ENCODE measurements at regions not wholly inside any gene's neighbourhood (a gene's known extent, or its start where the extent isn't known, plus 50 kb on each side); places are given as distances from the start of the nearest gene placed in this dataset.

DNA sequence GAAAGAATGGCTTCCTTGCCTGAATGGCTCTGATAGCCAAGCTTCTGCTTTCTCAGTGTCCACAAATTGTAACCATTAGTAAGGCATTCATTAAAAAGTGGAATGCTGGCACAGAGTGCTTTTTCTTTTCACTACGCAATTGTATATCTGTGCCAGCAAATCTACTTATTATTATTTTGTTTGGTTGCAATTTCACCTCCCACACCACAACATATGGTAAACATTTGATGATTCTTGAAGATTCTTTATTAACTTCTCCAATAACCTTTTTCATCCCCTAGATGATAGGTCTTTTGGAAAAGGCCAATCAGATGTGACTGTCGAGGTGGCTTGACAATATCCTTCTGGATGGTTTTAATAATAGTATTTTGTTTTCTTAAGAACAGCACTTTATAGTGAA is 234.1 kb downstream of the TMEM38B start:
- no peak for DNase-seq

GRCh38 chr9:105930011-105930627 is 235.8 kb downstream of the TMEM38B start:
- no peak for DNase-seq

GRCh38 chr9:105932276-105932675 is 237.9 kb downstream of the TMEM38B start:
- DNase-seq: no peak

DNA sequence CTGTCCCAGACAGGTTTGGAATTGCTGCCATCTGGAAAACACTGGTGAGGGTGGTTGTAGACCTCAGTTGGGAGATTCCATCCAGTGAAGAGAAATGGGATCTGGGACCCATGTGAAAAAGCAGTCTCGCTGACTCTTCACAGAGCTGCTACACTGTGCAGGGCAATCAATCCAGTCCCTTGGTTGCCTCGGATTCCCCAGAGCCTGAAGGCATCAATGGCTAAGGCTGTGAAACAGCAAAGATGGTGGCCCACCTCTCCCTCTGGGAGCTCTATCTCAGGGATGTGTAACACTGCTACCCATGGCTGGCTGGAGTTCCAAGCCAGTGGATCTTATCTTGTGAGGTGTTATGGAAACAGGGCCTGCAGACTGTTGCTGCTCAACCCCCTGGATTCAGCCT is 256.1 kb downstream of the TMEM38B start:
- no peak for DNase-seq

GRCh38 chr9:105950894-105951293 is 256.6 kb downstream of the TMEM38B start:
- no peak for DNase-seq

DNA sequence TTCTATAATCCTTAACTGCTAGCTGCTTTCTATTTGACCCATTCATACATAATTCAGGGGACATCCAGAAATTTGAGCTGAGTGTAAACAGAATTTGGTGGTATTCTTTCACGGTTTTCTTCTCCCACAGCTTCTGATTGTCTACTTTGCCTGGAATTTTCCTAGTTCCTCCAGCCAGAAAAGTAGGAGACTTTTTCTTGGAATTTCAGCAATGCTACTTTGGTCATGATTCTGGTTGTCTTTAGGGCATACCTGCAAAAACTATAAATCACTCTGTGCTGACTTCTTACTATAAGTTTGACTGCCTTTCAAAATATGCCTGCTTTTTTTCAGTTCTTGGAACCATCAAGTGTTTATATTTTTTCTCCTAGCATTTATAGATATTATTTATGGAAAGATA is 260.2 kb downstream of the TMEM38B start:
- DNase-seq: no peak

DNA sequence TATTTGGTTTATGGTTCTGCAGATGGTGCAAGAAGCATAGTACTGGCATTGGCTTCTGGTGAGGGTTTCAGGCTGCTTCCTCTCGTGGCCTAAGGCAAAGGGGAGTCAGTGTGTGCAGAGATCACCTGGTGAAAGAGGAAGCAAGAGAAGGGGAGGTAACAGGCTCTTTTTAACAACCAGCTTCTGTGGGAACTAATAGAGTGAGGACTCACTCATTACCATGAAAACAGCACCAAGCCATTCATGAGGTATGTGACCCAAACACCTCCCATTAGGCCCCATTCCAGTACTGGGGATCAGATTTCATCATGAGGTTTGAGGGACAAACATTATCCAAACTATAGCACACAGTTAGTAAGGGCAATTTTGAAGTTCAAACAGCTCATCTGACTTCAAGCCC is 263.5 kb downstream of the TMEM38B start:
- no peak for DNase-seq

- DNase-seq: no peak
Observed at GRCh38 chr9:105958587-105958986, 264.2 kb downstream of the TMEM38B start.

DNA sequence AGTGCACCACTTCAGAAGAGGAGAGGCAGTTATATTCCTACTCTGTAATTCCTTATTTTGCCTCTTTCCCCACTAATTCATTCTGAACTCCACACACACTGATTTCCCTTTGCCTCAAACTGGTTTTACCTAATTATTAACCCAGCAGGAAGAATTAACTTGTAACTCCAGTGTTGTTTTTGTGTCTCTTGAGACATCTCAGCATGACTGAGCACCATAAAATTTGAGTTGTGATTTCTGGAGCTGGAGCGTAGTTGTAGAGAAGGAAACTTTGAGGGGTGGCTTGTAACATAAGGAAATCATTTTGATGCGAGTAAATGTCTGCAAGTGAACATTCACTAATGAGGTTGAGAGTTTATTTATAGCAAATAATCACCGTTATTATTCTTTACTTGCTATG is 265.2 kb downstream of the TMEM38B start:
- DNase-seq: no peak

GRCh38 chr9:105963343-105964099 is 269.2 kb downstream of the TMEM38B start:
- no peak for DNase-seq

DNA sequence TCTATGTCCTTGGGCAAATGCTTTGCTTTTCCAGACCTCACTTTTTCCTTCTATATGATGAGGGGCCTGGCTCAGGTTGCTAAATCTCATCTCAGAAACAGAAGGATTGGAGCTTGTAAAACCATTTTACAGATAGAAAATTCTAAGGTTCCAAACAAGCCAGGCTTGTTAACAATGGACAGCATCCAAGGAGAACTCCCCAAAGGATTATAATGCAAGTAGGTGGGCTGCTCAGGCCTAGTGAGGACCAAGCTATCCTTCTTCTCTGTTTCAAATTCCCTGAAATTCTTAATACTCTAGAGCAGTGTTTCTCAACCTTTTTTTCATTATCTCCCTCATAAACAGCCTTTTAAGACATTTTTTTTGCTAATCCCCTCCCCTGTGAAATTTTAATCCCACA is 269.8 kb downstream of the TMEM38B start:
- no peak for DNase-seq

- no peak for DNase-seq
Observed at GRCh38 chr9:105966834-105967233, 272.5 kb downstream of the TMEM38B start.

DNA sequence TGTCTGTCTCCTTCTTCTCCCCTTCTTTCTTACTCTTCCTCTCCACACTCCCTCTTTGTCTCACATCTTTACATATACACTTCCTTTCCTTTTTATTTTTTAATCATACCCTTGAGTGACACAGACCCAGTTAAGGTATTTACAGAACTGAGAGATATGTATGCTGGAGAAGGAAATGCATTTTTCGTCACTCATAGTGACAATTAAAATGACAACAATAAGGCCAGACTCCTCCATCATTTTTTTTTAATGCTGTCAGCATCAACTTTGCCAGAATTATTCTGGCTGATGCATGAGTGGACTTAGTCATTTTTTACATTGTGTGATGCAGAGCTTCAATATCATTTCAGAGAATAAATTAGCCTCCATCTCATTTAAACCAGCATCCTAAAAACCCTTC is 272.9 kb downstream of the TMEM38B start:
- DNase-seq: no peak

DNA sequence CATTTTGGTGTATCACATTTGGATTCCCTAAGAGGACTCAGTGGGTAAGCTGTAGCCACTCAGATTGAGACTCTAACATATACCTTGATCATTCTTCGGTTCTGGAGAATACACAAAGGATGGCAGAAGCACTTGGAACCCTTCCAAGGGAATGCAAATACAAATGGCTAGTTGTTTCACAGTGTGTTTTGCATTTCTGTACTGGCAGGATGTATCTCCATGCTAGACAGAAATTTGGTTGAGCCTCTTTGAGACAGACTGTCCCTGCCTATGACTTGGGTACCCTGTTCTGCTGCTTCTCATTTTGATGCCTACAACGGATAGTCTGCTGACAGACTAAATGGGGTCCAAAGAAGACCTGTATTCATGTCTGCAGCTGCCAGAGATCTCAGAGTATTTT is 273.5 kb downstream of the TMEM38B start:
- DNase-seq: no peak

DNA sequence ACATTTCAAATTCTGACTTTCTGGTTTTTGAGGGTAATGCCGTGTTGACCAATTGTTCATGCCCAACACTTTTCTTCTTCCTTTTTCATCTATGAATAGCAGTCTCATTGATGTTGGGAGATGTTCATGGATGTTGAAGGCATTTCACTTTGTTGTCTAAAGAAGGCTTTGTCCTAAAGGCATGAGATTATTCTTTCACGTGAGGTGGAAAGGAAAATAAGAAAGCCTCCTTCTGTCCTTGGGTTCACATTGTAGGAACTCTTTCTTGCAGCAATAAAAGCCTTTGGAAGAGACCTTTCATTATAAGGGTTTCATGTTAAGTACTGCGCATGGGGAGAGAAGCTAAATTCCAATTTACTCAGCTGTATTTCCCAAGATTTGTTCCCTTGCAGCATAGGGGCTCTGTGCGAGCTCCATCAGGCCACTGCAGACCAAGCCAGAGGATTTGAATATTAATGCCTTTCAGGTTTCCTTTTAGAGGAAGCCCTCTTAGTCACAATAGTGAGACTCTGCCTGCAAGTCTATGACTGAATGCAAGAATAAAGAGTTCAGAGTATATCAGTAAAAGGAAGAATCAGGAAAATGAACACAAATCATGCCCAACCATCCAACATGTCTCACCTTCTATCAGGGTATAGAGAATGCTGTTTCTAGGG is 274.6 kb downstream of the TMEM38B start:
- DNase-seq: no peak

DNA sequence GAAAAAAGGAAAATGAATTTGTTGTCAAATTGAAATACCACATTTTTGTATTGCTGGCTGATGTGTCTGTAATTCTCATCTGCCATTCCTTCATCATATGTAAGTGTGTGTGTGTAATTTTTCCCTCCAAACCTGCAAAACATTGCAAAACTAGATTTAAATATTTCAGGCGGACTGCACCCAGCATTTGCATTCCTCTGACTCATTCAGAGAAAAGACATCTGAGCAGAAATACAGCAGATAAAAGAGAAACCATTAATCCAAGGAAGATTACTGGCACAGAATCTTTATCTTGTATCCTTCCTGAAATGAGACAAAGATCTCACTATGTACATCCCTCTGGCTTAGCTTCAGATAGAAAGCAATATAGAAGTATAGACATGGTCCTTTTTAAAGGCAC is 275.3 kb downstream of the TMEM38B start:
- DNase-seq: no peak

DNA sequence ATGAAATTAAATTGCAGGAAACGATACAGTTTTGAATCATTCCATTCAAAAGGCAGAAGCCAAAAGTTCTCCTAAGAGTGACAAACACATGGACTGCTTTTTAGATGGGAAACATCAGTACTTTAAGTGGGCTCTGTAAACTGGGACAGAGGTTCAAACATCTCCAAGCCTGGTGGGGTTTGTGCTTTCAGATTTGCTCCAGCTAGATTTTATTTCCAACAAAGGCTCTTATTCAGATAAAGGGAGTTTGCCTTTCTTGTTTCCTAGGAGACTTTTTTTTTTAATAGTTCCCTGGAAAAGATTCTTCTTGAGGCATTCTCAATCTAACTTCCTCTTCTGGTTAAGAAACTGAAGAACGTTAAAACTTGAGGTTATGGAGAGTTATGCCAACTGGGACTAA is 277.6 kb downstream of the TMEM38B start:
- no peak for DNase-seq

DNA sequence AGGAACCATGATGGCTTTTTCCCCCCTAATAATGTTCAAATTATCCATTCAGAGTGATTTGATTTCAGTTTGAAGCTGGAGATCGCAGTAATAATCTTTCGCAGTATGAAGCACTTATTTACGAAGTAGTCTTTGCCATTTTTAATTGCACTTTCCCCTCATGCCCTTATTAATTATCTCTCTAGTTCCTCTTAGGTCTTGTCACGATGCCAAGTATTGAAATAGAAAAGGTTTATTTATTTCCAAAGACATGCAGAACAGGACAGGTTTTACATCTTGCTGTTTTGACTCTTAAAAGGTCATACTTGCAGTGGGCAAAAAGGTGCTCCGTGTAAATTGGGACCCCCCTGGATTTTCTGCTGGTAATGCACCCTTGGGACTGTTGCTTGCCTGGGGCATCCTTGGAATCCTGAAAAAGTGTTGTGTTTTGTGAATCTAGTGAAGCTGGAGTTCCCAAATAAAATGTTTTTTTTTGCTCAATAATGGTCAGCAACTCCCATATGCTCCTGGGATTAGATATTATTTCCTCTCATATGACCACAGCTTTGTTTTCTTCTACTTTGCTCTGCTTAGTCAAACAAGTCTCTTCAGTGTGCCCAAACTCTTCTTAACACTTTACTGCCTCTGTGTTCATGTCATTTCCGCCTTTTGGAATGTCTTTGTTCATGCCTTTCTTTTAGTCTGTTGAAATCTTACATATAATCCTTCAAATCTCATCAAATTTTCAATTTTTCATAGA is 278.3 kb downstream of the TMEM38B start:
- DNase-seq: no peak

- DNase-seq: no peak
Observed at GRCh38 chr9:105973951-105974351, 279.6 kb downstream of the TMEM38B start.

- DNase-seq: no peak
Observed at GRCh38 chr9:105975886-105976645, 281.7 kb downstream of the TMEM38B start.

- DNase-seq: no peak
Observed at GRCh38 chr9:105978336-105978735, 284.0 kb downstream of the TMEM38B start.

GRCh38 chr9:105978826-105979225 is 284.5 kb downstream of the TMEM38B start:
- no peak for DNase-seq

DNA sequence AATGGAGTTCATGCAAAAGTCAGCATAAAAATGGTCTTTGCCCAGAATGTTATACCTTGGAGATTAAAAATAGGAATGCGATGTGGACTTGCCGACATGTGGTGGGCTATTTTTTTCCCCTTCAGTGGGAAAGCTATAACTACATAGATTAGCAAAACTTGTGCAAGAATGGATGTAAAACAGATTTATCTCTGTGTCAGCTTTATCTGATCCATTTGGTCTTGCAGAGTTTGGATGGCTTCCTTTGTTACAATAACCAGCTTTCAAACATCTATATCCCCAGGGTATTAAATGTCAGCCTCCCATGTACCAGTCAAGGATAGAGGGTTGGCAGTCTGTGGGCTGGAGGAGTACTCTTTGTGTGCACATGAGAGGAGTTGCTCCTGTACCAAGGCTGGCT is 284.9 kb downstream of the TMEM38B start:
- DNase-seq: no peak
